HEK293T (cell line): ENCODE measurements at regions not wholly inside any gene's neighbourhood (a gene's known extent, or its start where the extent isn't known, plus 50 kb on each side); places are given as distances from the start of the nearest gene placed in this dataset.

Experiments
- CTBP1 ChIP-seq: fragments of 450-650 bp; IDR thresholded peaks from 2 replicates; pipeline ENCODE4 v1.6.1; 2016; ENCODE audit warnings: borderline replicate concordance
- ELF4 ChIP-seq: fragments of 450-650 bp; IDR thresholded peaks from 2 replicates; pipeline ENCODE4 v1.6.1; 2017; ENCODE audit warnings: antibody characterized with exemption
- SP1 ChIP-seq: fragments of 450-650 bp; IDR thresholded peaks from 2 replicates; pipeline ENCODE4 v1.6.1; 2017
- TARDBP ChIP-seq: fragments of 450-650 bp; IDR thresholded peaks from 2 replicates; pipeline ENCODE4 v1.6.1; 2016
- ZNF384 ChIP-seq: fragments of 450-650 bp; IDR thresholded peaks from 2 replicates; pipeline ENCODE4 v1.6.1; 2016

- no peak for TF ChIP-seq CTBP1
- no peak for TF ChIP-seq SP1
- no peak for TF ChIP-seq ELF4
- TF ChIP-seq TARDBP = no peak
- no peak for TF ChIP-seq ZNF384
Observed at GRCh38 chr1:201707656-201708055, 121.3 kb upstream of the IPO9 start.
